Neural progenitor cell (in vitro differentiated cells): ENCODE measurements at regions not wholly inside any gene's neighbourhood (a gene's known extent, or its start where the extent isn't known, plus 50 kb on each side); places are given as distances from the start of the nearest gene placed in this dataset.

Experiments used
- EZH2phosphoT487 ChIP-seq: fragments of 200-600 bp; sonication (generic); IDR thresholded peaks from 2 replicates; pipeline ENCODE4 v1.6.1; 2017; ENCODE audit warnings: antibody characterized with exemption
- TF ChIP-seq, protein P1 (sequence below): fragments of 200-600 bp; sonication (generic); IDR thresholded peaks from 2 replicates; pipeline ENCODE4 v1.5.1; 2017; ENCODE audit warnings: antibody characterized with exemption, mild to moderate bottlenecking

DNA sequence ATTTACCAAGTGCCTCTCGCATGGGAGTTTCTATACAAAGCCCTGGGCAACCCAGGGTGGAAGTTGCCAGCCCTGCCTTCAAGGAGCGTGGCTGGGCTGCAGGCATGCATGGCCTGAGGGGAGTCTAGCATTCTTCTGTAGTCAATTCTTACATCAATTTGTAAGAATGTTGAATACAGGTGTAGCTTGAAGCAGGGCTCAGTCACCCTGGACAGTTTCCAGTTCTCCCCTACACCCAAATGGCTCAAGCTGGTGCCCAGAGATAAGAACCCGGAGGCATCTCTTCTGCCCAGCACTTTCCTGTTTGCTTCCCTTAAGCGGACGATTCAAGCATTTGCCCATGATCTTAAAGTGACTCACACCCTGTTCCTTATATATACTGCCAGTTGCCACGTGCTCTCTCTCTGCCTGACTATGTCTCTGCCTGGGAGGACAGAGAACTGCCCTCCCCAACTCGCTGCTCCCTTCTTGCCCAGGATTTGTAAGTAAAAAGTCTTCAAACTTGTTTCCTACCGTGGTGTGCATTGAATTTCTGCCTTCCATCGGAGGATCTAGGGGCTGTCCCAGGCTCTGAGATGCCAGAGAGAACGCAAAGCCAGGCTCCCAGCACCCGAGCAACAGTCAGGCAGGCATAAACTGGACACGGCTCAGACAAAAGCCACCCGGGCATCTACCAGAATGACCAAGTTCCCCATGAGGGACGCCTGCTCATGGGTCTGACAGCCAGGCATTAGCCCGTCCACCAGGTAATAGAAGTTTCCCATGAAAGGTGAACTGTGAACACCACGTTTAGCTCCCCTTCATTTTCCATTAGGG is 50.9 kb upstream of the AJAP1 start:
- TF ChIP-seq, protein P1, sequence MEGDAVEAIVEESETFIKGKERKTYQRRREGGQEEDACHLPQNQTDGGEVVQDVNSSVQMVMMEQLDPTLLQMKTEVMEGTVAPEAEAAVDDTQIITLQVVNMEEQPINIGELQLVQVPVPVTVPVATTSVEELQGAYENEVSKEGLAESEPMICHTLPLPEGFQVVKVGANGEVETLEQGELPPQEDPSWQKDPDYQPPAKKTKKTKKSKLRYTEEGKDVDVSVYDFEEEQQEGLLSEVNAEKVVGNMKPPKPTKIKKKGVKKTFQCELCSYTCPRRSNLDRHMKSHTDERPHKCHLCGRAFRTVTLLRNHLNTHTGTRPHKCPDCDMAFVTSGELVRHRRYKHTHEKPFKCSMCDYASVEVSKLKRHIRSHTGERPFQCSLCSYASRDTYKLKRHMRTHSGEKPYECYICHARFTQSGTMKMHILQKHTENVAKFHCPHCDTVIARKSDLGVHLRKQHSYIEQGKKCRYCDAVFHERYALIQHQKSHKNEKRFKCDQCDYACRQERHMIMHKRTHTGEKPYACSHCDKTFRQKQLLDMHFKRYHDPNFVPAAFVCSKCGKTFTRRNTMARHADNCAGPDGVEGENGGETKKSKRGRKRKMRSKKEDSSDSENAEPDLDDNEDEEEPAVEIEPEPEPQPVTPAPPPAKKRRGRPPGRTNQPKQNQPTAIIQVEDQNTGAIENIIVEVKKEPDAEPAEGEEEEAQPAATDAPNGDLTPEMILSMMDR = no peak
- no peak for TF ChIP-seq EZH2phosphoT487
